ENCODE measurements at regions not wholly inside any gene's neighbourhood (a gene's known extent, or its start where the extent isn't known, plus 50 kb on each side); places are given as distances from the start of the nearest gene placed in this dataset.
"Not testable (repeated sequence)": the region's sequence is repeated elsewhere in the genome, so short reads cannot be mapped to it uniquely, and the experiment has no call there.

DNA sequence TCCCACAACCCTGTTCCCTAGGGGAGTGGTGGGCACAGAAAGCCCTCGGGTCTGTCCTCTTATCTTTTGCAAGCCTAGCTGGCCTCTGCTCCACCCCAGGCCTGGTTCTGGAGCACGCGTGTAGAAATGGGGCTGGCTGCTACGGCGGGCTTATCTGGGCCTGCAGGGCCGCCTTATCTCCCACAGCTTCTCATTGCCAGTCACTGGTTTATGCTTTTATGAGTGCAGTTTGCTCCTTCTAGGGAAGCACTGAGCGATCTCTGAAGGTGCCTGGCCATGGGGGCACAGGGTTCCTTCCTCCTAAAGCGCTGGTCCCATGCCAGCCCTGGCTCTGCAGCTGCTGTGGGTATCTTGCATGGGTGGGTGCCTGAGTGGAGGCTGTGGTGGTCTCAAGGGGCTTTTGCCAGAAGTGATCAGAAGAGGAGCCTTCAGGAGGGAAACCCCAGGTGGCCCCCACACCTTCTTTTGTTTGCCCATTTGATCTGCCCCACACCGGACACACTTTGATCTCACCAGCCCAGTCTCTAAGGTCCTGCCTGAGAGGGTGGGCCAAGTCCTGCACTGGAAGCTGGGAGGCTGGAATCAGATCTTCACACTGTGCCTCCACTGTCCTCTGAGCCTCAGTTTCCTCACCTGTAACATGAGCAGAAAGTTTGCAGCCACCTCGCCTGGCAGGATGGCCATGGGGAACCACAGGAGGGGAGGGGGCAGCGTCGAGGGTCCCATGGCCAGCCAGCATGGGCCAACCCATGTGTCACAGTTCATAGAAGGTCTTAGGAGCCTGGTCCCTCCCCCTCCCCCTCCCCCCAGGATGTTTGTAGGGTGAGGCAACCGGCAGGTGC is 86.6 kb upstream of the FGF3 start:
- no peak for DNase-seq

GRCh38 chr11:69906453-69906907 is 87.3 kb upstream of the FGF3 start:
- no peak for DNase-seq

DNA sequence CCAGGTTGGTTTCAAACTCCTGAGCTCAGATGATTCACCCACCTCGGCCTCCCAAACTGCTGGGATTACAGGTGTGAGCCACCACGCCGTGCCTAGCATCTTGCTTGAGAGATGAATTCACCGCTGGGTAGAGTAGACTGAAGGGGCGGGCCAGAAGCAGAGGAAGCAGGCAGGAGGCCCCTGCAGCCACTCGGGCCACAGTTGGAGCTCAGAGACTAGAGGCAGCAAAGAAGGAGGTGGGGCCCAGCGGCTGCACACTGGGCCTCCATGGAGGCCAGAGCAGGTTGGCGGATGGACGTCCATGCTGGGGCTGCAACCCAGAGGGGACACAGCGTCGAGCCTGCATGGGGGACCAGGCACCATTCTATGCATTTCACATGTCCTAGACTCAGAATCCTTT is 88.4 kb upstream of the FGF3 start:
- no peak for DNase-seq

- no peak for DNase-seq
Observed at GRCh38 chr11:69908511-69909220, 89.5 kb upstream of the FGF3 start.

DNA sequence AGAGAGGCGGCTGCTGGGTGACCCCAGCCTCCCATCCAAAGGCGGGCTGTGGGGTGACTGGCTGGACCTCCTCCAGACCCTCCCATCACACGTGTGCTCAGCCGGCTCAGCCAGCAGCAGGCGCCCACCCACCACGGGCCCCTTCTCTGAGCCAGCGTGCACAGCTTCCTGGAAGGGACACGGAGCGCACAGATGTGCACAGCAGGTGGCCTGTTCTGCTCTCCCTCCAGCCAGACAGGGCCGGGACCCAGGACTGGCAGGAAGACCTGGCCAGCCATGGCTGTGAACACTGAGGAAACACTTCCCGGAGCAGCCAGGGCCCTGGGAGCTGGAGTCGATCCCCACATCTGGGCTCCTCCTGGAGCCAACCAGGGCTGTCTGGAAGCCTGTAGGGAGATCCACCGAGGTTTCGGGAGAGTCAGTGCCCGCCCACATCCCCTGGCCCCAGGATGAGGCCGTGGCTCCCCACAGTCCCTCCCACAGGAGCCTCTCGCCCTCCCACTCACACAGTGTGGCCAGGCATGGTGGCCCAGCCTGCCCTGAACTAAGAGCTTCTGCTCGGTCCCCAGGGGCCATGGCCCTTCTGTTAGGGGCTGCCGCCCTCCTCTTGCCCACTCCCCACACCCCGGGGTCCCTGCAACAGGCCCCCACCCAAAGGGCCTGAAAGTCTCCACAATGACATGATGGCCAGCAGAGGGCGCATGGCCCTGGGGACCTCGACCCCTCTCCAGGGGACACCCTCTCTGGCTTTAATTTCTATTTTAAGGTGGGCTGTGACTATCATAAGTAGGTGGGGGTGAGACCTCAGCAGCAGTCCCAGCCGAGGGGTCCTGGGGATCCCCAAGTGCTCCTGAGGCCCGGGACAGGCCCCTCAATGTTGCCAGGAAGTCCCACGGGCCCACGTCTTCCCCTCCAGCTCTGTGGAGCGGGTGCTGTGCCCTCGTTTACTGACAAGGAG is 90.6 kb upstream of the FGF3 start:
- no peak for DNase-seq

- DNase-seq = no peak
Observed at GRCh38 chr11:69910519-69911309, 91.5 kb upstream of the FGF3 start.

DNA sequence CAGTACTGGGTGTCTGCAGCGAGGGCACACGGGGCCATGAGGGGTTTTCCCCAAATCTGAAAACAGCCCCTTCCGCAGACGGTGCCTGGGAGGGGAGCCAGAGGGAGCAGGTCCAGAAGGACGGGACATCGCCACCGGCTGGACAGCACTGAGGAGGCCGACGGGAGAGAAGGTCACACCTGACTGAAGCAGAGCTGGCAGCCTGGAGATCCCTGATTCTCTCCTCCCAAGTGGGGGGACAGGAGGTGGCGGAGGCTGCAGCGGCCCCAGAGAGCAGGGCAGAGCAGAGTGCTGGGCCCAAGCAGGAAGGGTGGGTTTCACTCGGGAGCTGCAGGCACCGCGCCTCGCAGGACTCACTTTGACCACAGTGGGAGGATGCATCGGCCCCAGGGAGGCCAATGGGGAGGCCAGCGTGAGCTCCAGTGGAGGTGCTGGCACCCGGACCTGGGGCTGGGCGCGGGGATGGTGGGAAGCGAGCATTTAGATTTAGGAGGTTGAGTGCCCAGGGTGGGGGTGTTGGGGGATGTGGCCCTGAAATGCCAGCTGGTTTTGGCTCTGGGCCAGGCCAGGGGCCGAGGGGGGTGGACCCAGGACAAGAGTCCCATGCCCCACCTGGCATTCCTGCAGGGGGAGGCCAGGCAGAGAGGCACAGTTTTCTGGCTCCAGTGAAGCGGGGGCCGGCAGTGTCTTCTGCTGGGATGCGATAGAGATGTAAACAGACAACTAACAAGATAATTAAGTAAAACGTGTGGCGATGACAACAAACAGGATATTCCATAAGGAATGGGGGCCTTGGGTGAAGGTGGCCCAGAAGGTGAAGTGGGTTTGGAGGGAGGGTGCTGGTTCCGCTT is 92.3 kb upstream of the FGF3 start:
- DNase-seq = no peak

GRCh38 chr11:69912161-69912910 is 93.1 kb upstream of the FGF3 start:
- DNase-seq = no peak

DNA sequence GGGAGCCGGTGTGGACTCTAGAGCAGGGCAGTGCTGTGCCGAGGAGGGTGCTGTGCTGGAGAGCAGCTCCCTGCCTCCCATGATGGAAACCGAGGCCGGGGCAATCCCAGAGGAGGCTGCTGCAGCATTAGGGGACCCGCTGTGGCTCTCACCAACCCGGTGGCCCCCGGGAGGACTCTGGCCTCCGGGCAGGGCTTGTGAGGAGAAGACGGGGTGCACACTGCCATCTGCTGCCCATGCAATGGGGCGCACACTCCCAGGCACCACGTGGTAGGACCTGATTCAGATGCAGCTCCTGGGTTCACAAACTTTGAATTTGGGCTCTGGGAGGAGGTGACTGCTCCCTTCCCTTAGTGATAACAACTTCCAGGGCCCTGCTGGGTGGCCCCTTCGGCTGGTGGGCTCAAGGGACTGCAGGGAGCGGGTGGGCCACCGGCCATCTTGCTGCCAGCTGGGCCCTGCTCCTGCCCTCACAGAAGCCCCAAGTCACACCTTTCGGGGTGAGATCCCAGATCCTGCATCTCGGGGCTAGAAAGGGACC is 93.8 kb upstream of the FGF3 start:
- DNase-seq = no peak

DNA sequence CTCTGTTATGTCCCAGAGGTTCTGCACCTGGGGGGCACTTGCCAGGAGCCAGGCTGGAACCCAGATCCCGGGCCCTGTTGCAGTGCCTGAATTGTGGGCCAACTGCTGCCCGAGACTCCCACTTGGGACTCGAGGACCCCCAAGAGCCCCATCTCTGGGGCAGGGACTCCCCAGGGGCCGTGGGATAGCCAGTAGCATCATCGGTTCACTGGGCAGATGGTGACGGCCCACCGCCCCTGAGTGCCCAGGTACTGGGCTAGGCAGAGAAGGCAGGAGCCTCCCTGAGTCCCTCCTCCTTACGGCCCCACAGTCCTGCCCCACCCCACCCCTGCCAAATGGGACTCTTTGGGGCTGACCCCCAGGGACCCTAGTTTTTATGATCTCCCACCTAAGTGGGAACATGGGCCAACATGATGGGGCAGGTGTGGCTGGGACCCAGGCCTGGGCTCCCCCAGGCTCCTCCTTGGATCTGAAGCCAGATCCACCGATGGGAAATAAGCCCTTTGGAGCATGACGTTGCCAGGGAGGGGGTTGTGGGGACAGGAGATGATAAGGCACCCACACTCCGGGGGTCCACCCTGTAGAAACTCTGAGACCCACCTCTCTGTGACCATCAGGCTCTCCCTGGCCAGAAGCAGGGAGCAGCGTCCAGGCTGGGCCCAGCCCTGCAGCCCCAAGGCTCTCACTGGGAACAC is 94.5 kb upstream of the FGF3 start:
- no peak for DNase-seq

DNA sequence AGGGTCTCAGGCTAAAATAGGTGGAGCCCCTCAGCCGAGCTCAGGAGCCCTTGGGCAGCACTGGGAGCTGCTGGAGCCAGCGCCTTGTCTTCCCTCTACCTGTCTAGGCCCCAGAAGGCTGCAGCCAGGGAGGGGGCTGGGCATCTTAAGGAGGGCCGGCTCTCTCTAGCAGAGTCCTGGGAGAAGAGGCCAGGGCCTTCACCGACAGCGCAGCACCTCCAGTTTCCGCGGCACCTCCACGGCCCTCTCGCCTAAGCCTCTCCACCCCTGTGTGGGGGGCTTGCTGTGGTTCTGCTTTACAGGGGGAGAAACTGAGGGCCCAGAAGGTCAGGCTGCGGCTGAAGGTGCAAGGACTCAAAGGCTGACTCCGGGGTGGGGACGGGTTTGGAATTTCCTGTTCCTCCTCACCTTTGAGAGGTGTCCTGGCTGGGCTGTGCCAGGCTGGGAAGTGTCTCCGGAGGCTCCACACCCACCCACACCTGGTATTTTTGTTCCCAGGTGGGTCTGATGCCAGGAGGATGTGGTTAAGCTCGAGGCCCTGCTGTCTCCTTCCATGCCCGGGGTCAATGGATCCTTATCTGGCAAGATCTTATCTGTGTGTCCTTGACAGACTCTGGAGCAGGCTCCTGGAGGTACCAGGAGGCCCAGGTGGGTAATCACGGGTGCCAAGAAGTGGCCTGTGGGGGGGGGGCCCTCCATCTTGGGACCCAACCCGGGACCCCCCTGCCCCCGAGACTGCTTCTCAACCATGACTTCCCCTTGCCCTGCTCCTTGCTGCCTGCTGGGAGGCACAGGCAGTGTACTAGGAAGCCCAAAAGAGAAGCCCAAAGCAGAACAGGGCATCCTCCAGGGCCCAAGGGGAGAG is 95.3 kb upstream of the FGF3 start:
- no peak for DNase-seq

DNA sequence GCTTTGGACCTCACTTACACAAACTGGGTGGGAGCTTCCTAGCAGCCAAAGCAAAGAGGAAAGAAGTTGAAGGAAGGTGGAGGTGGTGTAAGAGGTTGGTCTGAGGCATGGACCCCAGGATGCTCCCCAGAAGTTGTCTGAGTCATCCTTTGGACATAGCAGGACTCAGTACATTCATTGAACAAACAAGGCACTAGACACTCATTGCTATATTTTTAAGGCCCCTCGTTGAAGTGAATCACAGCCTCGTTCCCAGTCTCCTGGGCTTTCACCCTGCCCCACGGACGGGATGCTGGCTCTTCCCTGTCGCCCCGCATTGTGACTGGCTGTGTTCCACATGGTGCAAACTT is 95.9 kb upstream of the FGF3 start:
- DNase-seq = no peak

- DNase-seq = peak; percentile 49
Observed at GRCh38 chr11:69915501-69916250, 96.5 kb upstream of the FGF3 start.

DNA sequence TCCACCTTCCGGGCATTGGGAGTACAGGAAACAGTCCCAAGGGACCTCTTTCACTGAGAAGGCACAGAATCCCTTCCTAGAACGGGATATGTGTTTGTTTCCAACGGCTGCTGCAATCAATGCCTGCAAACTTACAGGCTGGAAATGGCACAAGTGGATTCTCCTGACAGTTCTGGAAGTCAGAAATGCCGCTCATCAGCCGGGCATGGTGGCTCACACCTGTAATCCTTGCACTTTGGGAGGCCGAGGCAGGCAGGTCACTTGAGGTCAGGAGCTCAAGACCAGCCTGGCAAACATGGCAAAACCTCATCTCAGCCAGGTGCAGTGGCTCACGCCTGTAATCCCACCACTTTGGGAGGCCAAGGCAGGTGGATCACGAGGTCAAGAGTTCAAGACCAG is 97.0 kb upstream of the FGF3 start:
- not testable (repeated sequence) for DNase-seq

DNA sequence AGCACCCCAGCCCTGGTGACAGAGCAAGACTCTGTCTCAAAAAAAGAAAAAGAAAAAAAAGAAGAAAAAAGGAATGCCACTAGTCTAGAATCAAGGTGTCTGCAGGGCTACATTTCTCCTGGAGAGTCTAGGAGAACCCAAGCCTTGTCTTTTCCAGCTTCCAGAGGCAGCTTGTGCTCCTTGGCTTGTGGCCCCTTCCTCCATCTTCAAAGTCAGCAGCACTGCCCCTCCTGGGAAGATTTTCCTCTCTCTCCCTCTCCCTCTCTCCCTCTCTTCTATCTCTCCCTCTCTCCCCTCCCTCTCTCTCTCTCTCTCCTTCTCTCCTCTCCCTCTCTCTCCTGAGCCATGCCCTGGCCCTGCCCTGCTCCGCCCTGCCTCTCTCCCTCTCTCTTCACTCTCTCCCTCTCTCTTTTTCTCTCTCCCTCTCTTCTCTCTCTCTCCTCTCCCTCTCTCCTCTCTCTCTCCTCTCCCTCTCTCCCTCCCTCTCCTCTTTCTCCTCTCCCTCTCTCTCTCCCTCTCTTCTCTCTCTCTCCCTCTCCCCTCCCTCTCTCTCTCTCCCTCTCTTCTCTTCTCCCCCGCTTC is 97.7 kb upstream of the FGF3 start:
- DNase-seq = no peak

DNA sequence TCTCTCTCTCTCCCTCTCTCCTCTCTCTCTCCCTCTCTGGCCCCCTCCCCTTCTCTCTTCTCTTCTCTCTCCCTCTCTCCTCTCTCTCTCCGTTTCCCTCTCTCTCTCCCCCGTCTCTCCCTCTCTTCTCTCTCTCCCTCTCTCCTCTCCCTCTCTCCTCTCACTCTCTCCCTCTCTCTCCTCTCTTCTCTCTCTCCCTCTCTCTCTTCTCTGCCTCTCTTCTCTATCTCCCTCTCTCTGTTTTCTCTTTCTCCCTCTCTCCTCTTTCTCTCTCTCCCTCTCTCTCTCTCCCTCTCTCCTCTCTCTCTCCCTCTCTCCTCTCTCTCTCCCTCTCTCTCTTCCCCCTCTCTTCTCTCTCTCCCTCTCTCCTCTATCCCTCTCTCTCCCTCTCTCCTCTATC is 98.3 kb upstream of the FGF3 start:
- no peak for DNase-seq

DNA sequence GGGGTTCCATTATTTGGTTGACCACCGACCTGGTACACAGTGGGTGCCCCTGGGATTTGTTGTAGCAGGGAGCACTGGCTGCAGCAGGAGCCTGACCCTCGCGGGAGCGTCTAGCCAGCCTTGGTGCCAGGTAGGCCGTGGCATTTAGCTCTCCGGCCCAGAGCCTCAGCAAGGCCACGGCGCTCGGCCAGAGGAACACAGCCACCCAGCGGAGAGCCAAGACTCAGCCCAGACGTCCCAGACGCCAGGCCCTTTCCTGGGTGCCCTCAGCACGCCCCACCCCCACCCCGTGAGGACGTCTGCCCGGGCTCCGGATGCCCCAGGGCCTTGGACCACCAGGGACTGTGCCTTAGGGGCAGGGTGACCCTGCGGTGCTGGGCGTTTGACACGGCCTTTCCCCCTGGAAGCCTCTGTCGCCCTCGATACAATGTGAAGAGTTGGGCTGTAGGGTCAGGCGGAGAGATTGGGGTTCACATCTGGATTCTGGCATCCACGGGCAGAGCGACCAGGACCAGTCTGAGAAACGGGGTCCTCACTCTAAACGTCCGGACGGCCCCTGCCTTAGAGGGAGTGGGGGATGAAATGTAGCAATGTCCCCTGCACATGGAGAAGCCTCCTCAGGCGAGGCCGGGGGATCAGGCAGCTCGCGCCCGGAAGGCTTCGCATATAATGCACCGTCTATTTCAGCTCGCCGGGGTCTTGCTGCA is 99.2 kb upstream of the FGF3 start:
- DNase-seq = no peak

Data from stimulated activated CD4-positive, alpha-beta T cell treated with anti-CD3 and anti-CD28 coated beads, Interleukin-12 subunit alpha, Interleukin-12 subunit beta, amount 100 ng/mL, for 4 hours (primary cell).